Right atrium auricular region (tissue), 2 donors: ENCODE measurements at regions not wholly inside any gene's neighbourhood (a gene's known extent, or its start where the extent isn't known, plus 50 kb on each side); places are given as distances from the start of the nearest gene placed in this dataset.

ENCODE experiments used
- DNase-seq: peaks from one replicate; pipeline ENCODE4 v3.0.0-alpha.2; 2019; ENCODE audit warnings: low spot score
- H3K27ac ChIP-seq, 2 donors: fragments of 200-600 bp; sonication (generic); 1 replicate in 1 of 2; 2 replicates in 1 of 2; pipeline ENCODE4 v1.5.1; 2016 to 2019
- H3K27me3 ChIP-seq, 2 donors: fragments of 200-600 bp; sonication (generic); one replicate each; pipeline versions ENCODE4 v1.5.1 to v1.6.0; 2017 to 2019
- H3K36me3 ChIP-seq: fragments of 200-600 bp; sonication (generic); one replicate; pipeline ENCODE4 v1.5.1; 2016
- H3K4me1 ChIP-seq, 2 donors: fragments of 200-600 bp; sonication (generic); one replicate each; pipeline versions ENCODE4 v1.5.1 to v1.6.0; 2017 to 2019
- H3K4me3 ChIP-seq, 2 donors: fragments of 200-600 bp; sonication (generic); 1 replicate in 1 of 2; 2 replicates in 1 of 2; pipeline ENCODE4 v1.5.1; 2017 to 2019; ENCODE audit warnings: mild to moderate bottlenecking in 1 of 2, moderate library complexity in 1 of 2
- H3K9me3 ChIP-seq, 2 donors: fragments of 200-600 bp; sonication (generic); one replicate each; pipeline ENCODE4 v1.5.1; 2019
- CTCF ChIP-seq, 2 donors: fragments of 200-600 bp; sonication (generic); IDR thresholded peaks; one replicate each; pipeline ENCODE4 v1.5.1; 2019; ENCODE audit warnings: antibody characterized with exemption in 2 of 2

GRCh38 chr2:129010262-129010661 lies 691.6 kb upstream of the HS6ST1 start:
- Histone ChIP-seq H3K27me3 (no peaks in the 10 kb centered on the region), H3K27ac (no peak overlapping the region), H3K4me3 (no peak overlapping the region), H3K36me3 (no peaks in the 10 kb centered on the region), H3K9me3 (no peaks in the 10 kb centered on the region), H3K4me1 (no peaks in the 10 kb centered on the region)
- TF ChIP-seq CTCF (IDR thresholded peaks at IDR 0.05), result no peak
- DNase-seq, result no peak

- H3K36me3 ChIP-seq, result no peaks in the 10 kb centered on the region
- H3K9me3 ChIP-seq, result no peaks in the 10 kb centered on the region
- H3K4me1 ChIP-seq, result no peaks in the 10 kb centered on the region
- TF ChIP-seq CTCF (IDR thresholded peaks at IDR 0.05), result no peak
- DNase-seq, result no peak
- no peak overlapping the region for H3K27ac ChIP-seq
- no peaks in the 10 kb centered on the region for H3K27me3 ChIP-seq
- H3K4me3 ChIP-seq, result no peak overlapping the region
Measured at GRCh38 chr2:129011466-129012061, 692.9 kb upstream of the HS6ST1 start.

- Histone ChIP-seq H3K36me3 (no peaks in the 10 kb centered on the region), H3K27me3 (no peaks in the 10 kb centered on the region), H3K4me1 (no peaks in the 10 kb centered on the region), H3K4me3 (no peak overlapping the region), H3K27ac (no peak overlapping the region), H3K9me3 (no peaks in the 10 kb centered on the region)
- no peak for TF ChIP-seq CTCF (IDR thresholded peaks at IDR 0.05)
- no peak for DNase-seq
Measured at GRCh38 chr2:129014432-129014831, 695.8 kb upstream of the HS6ST1 start.

GRCh38 chr2:129015397-129016285 lies 697.0 kb upstream of the HS6ST1 start:
- Histone ChIP-seq H3K36me3 (no peaks in the 10 kb centered on the region), H3K27me3 (no peaks in the 10 kb centered on the region), H3K9me3 (no peaks in the 10 kb centered on the region), H3K27ac (no peak overlapping the region), H3K4me3 (no peak overlapping the region), H3K4me1 (no peaks in the 10 kb centered on the region)
- DNase-seq, result no peak
- TF ChIP-seq CTCF (IDR thresholded peaks at IDR 0.05), result no peak

- DNase-seq, result no peak
- no peak for TF ChIP-seq CTCF (IDR thresholded peaks at IDR 0.05)
- Histone ChIP-seq H3K27me3 (no peaks in the 10 kb centered on the region), H3K4me3 (no peak overlapping the region), H3K9me3 (no peaks in the 10 kb centered on the region), H3K4me1 (no peaks in the 10 kb centered on the region), H3K27ac (no peak overlapping the region), H3K36me3 (no peaks in the 10 kb centered on the region)
Measured at GRCh38 chr2:129016972-129017371, 698.3 kb upstream of the HS6ST1 start.
